ENCODE measurements at regions not wholly inside any gene's neighbourhood (a gene's known extent, or its start where the extent isn't known, plus 50 kb on each side); places are given as distances from the start of the nearest gene placed in this dataset.

DNA sequence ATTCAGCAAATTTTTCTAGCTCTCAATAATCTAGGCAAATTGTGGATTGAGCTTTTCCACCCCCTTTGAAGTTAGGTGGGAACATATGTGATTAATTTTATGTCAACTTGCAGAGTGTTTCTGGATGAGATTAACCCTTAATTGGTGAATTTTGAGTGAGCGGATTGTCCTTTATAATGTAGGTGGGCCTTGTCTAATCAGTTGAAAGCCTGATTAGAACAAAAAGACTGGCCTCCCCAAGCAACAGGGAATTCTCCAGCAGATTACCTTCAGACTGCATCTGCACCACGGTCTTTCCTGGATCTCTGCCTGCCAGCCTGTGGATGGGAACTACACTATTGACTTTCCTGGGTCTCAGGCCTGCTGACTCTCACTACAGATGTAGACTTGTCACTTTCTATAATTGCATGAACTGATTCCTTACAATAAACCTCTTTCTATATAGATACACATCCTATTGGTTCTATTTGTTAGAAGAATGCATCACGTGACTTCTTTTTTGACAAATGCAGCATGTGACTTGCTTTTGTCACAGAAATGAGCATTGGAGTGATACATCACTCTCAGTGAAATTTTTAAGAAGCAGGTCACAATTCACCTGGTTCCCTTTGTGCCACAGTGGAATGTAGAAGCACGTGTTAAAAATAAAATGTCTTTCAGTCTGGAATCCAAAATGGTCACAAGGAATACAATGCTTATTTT is 1038.3 kb downstream of the CDH11 start:
- TF ChIP-seq, protein P1, sequence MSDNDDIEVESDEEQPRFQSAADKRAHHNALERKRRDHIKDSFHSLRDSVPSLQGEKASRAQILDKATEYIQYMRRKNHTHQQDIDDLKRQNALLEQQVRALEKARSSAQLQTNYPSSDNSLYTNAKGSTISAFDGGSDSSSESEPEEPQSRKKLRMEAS (IDR thresholded peaks at IDR 0.05): no peak
- no peak for TF ChIP-seq YY1 (IDR thresholded peaks at IDR 0.05; ENCODE audit: low read depth)
- TF ChIP-seq TEAD4 (IDR thresholded peaks at IDR 0.05): no peak
- no peak for TF ChIP-seq CREB1 (IDR thresholded peaks at IDR 0.05; ENCODE audit: low read depth)
- no peak for TF ChIP-seq FOXM1 (IDR thresholded peaks at IDR 0.05; ENCODE audit: borderline replicate concordance, low read depth)
- no peak for TF ChIP-seq CEBPB (IDR thresholded peaks at IDR 0.05)
- no peak for TF ChIP-seq RAD21 (IDR thresholded peaks at IDR 0.05; ENCODE audit: low read depth)
